KMS-11 (cell line): ENCODE measurements at regions not wholly inside any gene's neighbourhood (a gene's known extent, or its start where the extent isn't known, plus 50 kb on each side); places are given as distances from the start of the nearest gene placed in this dataset.
"Not testable (repeated sequence)": the region's sequence is repeated elsewhere in the genome, so short reads cannot be mapped to it uniquely, and the experiment has no call there.

Source experiments
- H2AFZ ChIP-seq: fragments of 200-600 bp; sonication (generic); 2 replicates; pipeline ENCODE4 v1.6.1; 2016; ENCODE audit warnings: antibody characterized with exemption, mixed run types, low read depth
- H3K27ac ChIP-seq: fragments of 200-600 bp; sonication (generic); 2 replicates; pipeline ENCODE4 v1.6.1; 2016; ENCODE audit warnings: mild to moderate bottlenecking, mixed run types
- H3K27me3 ChIP-seq: fragments of 200-600 bp; sonication (generic); 2 replicates; pipeline ENCODE4 v1.6.1; 2017; ENCODE audit warnings: mild to moderate bottlenecking, low read depth, mixed run types, moderate library complexity; ENCODE audit not compliant: insufficient read depth
- H3K36me3 ChIP-seq: fragments of 200-600 bp; sonication (generic); 2 replicates; pipeline ENCODE4 v1.6.1; 2017; ENCODE audit warnings: mild to moderate bottlenecking, mixed run types; ENCODE audit not compliant: insufficient read depth
- H3K4me1 ChIP-seq: fragments of 200-600 bp; sonication (generic); 2 replicates; pipeline ENCODE4 v1.6.1; 2016; ENCODE audit warnings: mild to moderate bottlenecking, low read depth, mixed run types; ENCODE audit not compliant: poor library complexity, severe bottlenecking
- H3K4me2 ChIP-seq: fragments of 200-600 bp; sonication (generic); 2 replicates; pipeline ENCODE4 v1.7.0; 2016; ENCODE audit warnings: mild to moderate bottlenecking, mixed run types
- H3K4me3 ChIP-seq: fragments of 200-600 bp; sonication (generic); IDR thresholded peaks from 2 replicates; pipeline ENCODE4 v1.6.1; 2017; ENCODE audit warnings: low read depth, low read length, mixed read lengths; ENCODE audit not compliant: insufficient read depth
- H3K79me2 ChIP-seq: fragments of 200-600 bp; sonication (generic); 2 replicates; pipeline ENCODE4 v1.6.1; 2016; ENCODE audit warnings: low read depth, mixed run types; ENCODE audit not compliant: insufficient read depth
- H3K9ac ChIP-seq: fragments of 200-600 bp; sonication (generic); 2 replicates; pipeline ENCODE4 v1.6.1; 2016; ENCODE audit warnings: mild to moderate bottlenecking, mixed run types
- H4K20me1 ChIP-seq: fragments of 200-600 bp; sonication (generic); 2 replicates; pipeline ENCODE4 v1.6.1; 2016; ENCODE audit warnings: mild to moderate bottlenecking, mixed run types; ENCODE audit not compliant: insufficient read depth
- CTCF ChIP-seq: fragments of 200-600 bp; sonication (generic); conservative IDR thresholded peaks from 2 replicates; pipeline ENCODE4 v1.6.1; 2017; ENCODE audit warnings: low read depth, mild to moderate bottlenecking, antibody characterized with exemption, low read length, moderate library complexity, mixed read lengths

GRCh38 chr4:163693776-163694175 lies 199.3 kb downstream of the TMA16 start:
- no peak overlapping the region for H3K27ac ChIP-seq
- H3K4me1 ChIP-seq, result no peaks in the 10 kb centered on the region
- no peak overlapping the region for H3K4me2 ChIP-seq

GRCh38 chr4:163694385-163694784 lies 199.9 kb downstream of the TMA16 start:
- no peaks in the 10 kb centered on the region for H3K79me2 ChIP-seq
- H3K27ac ChIP-seq, result no peak overlapping the region
- H4K20me1 ChIP-seq, result no peaks in the 10 kb centered on the region
- no peaks in the 10 kb centered on the region for H3K27me3 ChIP-seq
- no peak for TF ChIP-seq CTCF
- H3K9ac ChIP-seq, result no peak overlapping the region
- H2AFZ ChIP-seq, result no peak overlapping the region
- H3K4me3 ChIP-seq, result no peak overlapping the region
- no peaks in the 10 kb centered on the region for H3K36me3 ChIP-seq
- no peaks in the 10 kb centered on the region for H3K4me1 ChIP-seq
- H3K4me2 ChIP-seq, result no peak overlapping the region

More at GRCh38 chr4:163693776-163694175, 199.3 kb downstream of the TMA16 start:
- Histone ChIP-seq H3K27me3 (no peaks in the 10 kb centered on the region), H3K79me2 (no peaks in the 10 kb centered on the region), H3K4me3 (no peak overlapping the region), H4K20me1 (no peaks in the 10 kb centered on the region), H2AFZ (no peak overlapping the region), H3K36me3 (no peaks in the 10 kb centered on the region), H3K9ac (no peak overlapping the region)
- no peak for TF ChIP-seq CTCF

- no peak for TF ChIP-seq CTCF
- Histone ChIP-seq H2AFZ (no peak overlapping the region), H3K27ac (no peak overlapping the region), H3K4me3 (no peak overlapping the region), H3K4me2 (no peak overlapping the region), H3K4me1 (no peaks in the 10 kb centered on the region), H3K27me3 (no peaks in the 10 kb centered on the region), H4K20me1 (no peaks in the 10 kb centered on the region), H3K9ac (no peak overlapping the region), H3K79me2 (no peaks in the 10 kb centered on the region), H3K36me3 (no peaks in the 10 kb centered on the region)
These were observed 202.6 kb downstream of the TMA16 start for GRCh38 chr4:163697121-163697520.

- not testable (repeated sequence) for H3K4me1 ChIP-seq, H3K79me2 ChIP-seq, H4K20me1 ChIP-seq, H3K27ac ChIP-seq, H3K9ac ChIP-seq, H2AFZ ChIP-seq, H3K4me3 ChIP-seq, H3K27me3 ChIP-seq, H3K36me3 ChIP-seq, H3K4me2 ChIP-seq
These were observed 205.9 kb downstream of the TMA16 start for GRCh38 chr4:163700383-163700782.

- Histone ChIP-seq H3K4me1 (no peaks in the 10 kb centered on the region), H3K79me2 (no peaks in the 10 kb centered on the region), H4K20me1 (no peaks in the 10 kb centered on the region), H3K27me3 (no peaks in the 10 kb centered on the region), H3K27ac (no peak overlapping the region), H2AFZ (no peak overlapping the region), H3K36me3 (no peaks in the 10 kb centered on the region), H3K9ac (no peak overlapping the region), H3K4me2 (no peak overlapping the region), H3K4me3 (no peak overlapping the region)
- no peak for TF ChIP-seq CTCF
These were observed 207.4 kb downstream of the TMA16 start for GRCh38 chr4:163701916-163702315.
